VCaP (cell line): ENCODE measurements at regions not wholly inside any gene's neighbourhood (a gene's known extent, or its start where the extent isn't known, plus 50 kb on each side); places are given as distances from the start of the nearest gene placed in this dataset.

Source experiments
- H3K27ac ChIP-seq: fragments of 450-650 bp; 2 replicates; pipeline ENCODE4 v1.5.1; 2017
- TF ChIP-seq, protein P1 (sequence below): fragments of 450-650 bp; conservative IDR thresholded peaks from 2 replicates; pipeline ENCODE4 v1.5.1; 2017; ENCODE audit warnings: mild to moderate bottlenecking, moderate library complexity

DNA sequence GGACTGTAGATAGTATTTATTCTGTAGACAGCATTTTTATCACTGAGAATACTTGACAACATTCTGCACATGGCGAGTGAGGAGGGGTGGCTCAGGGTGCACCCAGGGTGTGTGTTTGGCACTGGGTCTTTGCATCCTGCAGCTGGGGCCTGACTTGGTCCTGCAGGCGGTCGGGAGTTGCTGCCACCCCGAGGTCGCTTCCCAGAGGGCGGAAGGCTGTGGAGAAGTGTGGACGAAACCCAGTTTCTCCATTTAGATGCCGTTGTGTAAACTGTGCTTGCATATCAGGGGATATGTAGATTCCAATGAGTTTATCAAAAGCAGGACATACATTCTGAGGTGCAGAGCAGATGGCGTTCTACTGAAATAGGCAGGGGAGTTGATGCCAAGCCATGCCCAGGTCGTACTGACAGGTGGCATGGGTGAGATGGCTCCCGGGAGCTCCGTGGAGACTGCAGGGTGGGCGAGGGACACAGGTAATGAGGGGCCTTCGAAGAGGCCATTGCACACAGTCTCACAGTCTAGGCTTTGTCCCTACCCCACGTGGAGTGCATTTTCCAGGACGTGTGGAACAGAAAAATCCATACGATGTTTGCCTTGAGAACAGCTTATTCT lies 74.5 kb downstream of the RTP5 start:
- no peak overlapping the region for H3K27ac ChIP-seq
- TF ChIP-seq, protein P1, sequence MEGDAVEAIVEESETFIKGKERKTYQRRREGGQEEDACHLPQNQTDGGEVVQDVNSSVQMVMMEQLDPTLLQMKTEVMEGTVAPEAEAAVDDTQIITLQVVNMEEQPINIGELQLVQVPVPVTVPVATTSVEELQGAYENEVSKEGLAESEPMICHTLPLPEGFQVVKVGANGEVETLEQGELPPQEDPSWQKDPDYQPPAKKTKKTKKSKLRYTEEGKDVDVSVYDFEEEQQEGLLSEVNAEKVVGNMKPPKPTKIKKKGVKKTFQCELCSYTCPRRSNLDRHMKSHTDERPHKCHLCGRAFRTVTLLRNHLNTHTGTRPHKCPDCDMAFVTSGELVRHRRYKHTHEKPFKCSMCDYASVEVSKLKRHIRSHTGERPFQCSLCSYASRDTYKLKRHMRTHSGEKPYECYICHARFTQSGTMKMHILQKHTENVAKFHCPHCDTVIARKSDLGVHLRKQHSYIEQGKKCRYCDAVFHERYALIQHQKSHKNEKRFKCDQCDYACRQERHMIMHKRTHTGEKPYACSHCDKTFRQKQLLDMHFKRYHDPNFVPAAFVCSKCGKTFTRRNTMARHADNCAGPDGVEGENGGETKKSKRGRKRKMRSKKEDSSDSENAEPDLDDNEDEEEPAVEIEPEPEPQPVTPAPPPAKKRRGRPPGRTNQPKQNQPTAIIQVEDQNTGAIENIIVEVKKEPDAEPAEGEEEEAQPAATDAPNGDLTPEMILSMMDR, result no peak

DNA sequence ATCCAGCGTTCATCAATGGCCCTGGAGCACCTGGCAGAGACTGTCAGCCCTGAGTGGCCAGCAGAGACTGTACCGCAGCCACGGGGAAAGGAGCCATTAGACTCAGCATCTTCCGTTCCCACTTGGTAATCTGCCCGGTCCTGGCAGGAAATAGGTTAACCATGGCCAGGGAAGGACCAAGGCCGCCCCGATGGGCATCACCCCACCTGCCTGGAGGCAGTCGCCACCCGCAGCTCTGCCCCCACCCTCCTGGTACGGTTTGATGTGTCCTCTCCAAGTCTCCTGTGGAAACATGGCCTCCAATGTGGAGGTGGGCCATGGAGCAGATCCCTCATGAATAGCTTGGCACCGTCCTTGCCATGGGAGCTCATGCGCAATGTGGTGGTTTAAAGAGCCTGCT lies 75.3 kb downstream of the RTP5 start:
- TF ChIP-seq, protein P1, result no peak
- no peak overlapping the region for H3K27ac ChIP-seq

DNA sequence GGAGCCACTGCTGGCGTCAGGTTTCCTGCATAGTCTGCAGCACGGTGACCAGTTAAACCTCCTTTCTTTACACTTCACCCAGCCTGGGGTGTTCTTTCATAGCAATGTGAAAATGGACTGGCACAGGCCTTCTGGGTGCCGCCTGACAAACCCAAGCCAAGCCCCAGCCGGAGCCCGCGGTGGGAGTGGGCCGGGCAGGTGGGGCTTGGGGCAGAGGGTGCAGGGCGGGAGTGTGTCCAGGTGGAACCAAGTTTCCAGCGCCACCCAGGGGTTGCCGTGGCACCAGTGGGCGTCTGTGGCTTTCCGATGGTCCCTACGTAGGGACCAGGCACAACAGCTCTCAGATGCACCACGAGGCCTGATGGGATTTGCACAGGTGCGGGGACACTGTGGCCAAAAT lies 75.8 kb downstream of the RTP5 start:
- TF ChIP-seq, protein P1, result no peak
- no peak overlapping the region for H3K27ac ChIP-seq

DNA sequence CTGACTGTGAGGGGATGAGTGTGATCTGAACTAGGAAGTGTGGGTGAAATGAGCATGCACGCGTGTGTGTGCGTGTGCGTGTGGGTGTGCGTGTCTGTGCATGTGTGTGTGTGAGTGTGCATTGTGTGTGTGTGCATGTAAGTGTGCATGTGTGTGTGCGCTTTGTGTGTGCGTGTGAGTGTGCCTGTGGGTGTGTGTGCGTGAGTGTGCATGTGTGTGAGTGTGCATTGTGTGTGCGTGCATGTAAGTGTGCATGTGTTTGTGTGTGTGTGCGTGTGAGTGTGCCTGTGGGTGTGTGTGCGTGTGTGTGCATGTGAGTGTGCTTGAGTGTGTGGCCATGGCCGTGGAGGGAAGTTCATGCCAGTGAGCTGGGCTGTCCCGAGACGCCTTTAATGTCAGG lies 76.3 kb downstream of the RTP5 start:
- TF ChIP-seq, protein P1, result no peak
- H3K27ac ChIP-seq, result no peak overlapping the region

DNA sequence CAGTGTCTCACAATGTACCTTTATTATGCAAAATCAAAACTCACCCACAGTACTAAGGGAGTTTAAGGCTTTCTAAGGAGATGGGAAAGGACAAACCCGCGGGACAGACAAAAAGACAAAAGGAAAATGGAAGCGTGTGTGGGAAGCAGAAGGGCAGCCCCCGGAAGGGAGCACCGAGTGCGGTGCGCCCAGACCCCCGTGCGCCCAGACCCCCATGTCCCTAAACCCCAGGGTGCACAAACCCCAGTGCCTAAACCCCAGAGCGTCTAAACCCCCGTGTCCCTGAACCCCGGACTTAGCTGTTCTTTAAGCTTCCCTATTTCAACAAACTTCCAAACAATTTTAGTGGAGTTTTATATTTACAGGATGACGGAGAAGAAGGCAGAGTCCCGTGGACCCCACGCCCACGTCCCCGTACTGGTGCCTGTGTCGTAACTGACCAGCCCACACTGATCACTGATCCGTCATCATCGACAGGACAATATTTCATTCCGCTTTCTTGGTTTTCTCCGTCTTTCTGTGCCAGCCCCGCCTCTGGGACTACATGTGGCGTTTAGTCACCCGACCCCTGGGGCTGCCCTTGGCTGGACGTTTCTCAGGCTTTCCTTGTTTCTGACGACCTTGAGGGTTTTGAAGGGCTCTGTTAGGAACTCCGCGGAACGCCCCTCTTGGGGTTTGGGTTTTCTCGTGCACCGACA lies 76.9 kb downstream of the RTP5 start:
- no peak overlapping the region for H3K27ac ChIP-seq
- TF ChIP-seq, protein P1, result no peak

DNA sequence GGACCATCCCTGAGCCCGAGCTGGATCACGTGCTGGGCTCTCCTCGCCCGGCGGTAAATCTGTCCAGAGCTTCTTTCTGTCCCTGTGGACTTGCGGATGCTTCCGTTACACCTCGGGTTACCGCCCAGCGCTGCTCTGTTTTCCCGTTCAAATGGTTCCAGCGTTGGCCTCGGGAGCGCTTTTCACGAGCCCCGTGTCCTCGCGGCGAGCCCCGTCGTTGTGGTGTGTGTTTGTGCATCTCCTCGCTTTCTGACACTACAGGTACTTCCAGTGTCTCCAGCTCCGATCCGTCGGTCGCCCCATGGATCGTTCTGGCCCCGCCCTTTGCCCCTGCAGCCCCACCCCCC lies 77.4 kb downstream of the RTP5 start:
- TF ChIP-seq, protein P1, result no peak
- no peak overlapping the region for H3K27ac ChIP-seq

DNA sequence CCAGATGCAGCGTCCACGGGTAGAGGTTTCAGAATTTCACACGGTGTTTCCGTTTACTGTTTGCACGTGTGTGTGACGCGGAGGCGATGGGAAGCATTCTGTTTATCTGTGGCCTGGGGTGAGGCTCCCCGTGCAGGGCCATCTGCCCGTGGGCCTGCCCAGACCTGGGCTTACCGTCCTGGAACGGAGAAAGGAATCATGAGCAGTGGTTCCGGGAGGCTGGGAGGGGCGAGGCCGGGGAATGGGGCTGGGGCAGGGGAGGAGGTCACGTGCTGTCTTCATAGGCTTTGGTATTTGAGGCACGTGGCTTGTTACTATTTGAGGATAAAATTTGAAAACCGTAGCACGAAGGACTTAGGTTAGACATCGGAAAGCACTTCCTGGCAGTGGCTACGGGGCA lies 77.9 kb downstream of the RTP5 start:
- H3K27ac ChIP-seq, result no peak overlapping the region
- TF ChIP-seq, protein P1, result no peak
